ENCODE measurements at regions not wholly inside any gene's neighbourhood (a gene's known extent, or its start where the extent isn't known, plus 50 kb on each side); places are given as distances from the start of the nearest gene placed in this dataset.

GRCh38 chr14:53220914-53221313, 67.8 kb upstream of the DDHD1 start:
- TF ChIP-seq CTCF (optimal IDR thresholded peaks at IDR 0.05 in 1 of 3, IDR thresholded peaks at IDR 0.05 in 1 of 3, conservative IDR thresholded peaks at IDR 0.05 in 1 of 3; ENCODE audit: extremely low read depth in 1 of 3, insufficient read depth in 2 of 3, low read length in 3 of 3) (no peak), EZH2 (IDR thresholded peaks at IDR 0.05; ENCODE audit: low read length) (no peak)

All from keratinocyte (primary cell).